Activated T-cell treated with anti-CD3 and anti-CD28 coated beads for 1 hour (primary cell): ENCODE measurements at regions not wholly inside any gene's neighbourhood (a gene's known extent, or its start where the extent isn't known, plus 50 kb on each side); places are given as distances from the start of the nearest gene placed in this dataset.

Experiments used
- DNase-seq: peaks from one replicate; pipeline ENCODE4 v3.0.0-alpha.2; 2020; ENCODE audit warnings: low read depth

DNA sequence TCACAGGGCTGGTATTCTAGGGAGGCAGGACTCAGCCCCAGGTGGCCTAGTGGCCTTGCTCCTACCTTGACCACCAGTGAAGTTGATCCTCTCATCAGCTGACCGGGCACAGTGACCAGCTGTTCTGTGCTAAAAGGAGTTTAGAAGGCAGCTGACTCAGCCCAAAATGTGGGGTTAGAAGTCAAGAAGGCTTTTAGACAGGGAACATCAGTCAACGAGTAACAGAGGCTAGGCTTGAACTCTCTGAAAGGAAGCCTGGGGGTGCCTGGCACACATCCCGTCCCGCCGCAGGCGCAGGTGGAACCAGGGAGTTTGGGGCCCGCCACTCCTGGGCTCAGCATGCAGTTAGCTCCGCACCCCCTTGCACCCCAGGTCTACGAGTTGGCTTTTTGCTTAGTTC lies 114.9 kb upstream of the SLC45A1 start:
- DNase-seq, result no peak

DNA sequence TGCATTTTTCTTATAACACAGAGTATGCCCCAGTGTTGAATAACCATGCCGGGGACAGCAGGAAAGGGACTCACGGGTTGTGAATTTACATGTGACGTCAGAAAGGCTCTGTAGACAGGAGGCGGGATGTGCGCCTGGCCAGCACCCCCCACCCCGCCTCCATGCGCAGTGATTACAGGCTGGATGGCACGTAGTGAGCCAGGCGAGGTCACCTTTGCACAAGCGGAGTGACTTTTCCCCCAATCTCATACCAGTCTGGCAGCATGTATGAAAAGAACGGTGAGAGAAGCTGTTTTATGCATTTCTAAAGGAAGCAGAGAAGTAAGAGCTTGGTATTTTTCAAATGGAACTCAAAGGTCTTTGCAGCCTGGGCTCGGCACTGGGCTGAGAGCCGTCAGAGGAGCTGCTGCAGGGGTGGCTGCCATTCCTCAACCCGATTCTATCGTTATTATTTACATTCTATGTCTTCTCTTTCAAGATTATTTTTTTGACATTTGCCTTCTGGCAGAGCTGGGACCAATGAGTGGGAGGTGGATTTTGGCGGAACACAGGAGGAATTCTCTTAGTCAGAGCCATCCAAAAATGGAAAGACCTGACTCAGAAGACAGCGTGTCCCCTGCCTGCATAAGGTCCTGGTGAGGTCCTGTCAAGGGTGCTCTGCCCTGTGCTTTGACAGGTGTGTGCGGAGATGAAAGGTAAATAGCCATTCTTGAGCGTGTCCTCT lies 115.6 kb upstream of the SLC45A1 start:
- no peak for DNase-seq

DNA sequence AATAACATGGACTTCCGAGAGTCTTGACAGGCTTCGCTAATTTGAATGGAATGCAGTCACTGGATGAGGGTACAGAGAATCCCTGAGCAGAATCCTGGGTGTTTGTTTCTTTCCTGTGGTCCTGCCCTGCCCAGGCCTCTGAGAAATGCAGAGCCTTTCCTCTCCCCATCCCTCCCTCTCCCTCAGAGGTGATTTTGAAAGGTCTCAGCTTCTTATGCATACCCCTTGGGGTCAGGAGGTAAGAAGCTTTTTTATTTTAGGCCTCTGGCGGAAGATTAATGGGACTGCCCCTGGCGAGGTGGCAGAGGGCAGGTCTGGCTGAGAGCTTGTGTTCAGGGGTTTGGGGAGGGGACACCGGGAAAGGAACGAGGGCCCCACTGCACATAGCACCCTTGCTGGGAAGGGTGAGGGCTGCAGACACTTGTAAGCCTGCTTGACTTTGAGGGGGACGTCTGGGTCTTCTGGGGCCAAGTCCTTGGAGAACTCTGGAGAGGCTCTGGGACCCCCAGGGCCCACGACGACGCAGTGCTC lies 116.5 kb upstream of the SLC45A1 start:
- DNase-seq, result no peak

DNA sequence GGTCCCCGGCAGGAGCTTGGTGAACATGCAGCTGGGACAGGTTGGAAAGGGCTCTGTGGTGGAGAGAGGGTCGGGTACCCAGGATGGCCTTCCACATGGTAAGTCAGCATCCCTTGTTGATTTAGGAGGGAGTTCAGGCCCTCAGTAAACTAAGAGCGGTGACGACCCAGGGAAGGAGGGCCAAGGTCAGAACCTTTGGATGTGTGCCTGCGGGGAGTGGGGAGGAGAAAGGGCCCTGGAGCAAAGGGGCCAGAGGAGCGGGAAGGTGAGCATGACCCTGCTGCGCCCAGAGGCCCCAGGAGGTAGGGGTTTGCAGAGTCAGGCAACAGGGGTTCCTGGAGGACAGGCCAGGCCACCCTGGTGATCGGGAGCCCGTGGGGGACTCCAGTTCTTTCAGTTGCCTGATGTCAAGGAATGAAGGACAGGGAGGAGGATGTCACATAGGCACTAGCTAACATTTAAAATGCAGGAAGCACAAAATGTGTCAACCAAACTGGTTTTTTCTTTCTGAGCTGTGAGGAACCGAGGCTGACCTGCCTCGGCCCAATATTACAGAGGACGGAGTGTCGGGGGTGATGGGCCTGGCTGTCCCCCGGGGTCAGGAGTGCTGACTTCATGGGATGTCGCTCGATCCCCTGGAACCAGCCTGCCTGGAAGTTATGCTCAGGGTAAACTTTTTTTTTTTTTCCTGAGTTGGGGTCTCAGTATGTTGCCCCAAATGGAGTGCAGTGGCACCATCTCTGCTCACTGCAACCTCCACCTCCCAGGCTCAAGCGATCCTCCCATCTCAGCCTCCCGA lies 117.4 kb upstream of the SLC45A1 start:
- no peak for DNase-seq

DNA sequence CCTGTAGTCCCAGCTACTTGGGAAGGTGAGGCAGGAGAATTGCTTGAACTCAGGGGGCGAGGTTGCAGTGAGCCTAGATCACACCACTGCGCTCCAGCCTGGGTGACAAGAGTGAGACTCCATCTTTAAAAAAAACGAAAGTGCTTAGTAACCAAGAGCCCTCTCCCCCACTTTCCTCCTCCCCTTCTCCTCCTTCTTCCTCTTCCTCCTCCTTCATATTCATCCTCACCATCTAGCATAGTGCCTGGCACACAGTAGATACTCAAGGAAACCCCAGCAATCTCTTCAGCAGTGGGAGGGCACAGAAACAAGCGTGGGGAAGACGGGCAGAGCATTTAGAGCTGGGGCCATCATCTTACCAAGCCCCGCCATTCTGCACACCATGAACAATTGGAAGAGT lies 119.4 kb upstream of the SLC45A1 start:
- no peak for DNase-seq

DNA sequence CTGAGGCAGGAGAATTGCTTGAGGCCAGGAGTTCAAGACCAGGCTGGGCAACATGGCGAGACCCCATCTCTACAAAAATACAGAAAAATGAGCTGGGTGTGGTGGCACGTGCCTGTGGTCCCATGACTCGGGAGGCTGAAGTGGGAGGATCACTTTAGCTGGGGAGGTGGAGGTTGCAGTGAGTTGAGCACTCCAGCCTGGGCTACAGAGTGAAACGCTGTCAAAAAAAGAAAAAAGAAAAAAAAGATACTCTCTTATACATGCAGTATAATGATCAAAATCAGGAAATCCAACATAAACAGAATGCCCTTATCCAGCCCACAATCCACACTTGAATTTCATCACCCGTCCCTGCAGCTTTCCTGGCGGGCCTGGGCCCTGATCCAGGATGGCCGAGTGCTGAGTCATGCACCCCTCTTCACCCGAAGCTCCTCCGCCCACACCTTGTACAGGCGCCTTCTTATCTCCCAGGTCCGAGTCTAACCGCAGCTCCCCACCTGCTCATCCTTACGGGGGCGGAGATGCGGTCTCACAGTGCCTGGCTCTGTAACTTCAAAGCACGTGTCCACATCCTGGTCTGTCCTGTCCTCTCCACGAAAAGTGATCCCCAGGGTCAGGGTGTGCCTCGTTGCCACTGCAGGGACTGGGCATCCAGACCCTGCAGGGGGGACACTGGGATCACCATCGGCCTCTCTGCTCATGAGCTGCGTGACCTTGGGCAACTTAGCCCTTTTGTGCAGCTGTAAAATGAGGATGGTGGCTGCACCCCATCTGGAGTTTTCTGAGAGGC lies 120.2 kb upstream of the SLC45A1 start:
- DNase-seq, result no peak

DNA sequence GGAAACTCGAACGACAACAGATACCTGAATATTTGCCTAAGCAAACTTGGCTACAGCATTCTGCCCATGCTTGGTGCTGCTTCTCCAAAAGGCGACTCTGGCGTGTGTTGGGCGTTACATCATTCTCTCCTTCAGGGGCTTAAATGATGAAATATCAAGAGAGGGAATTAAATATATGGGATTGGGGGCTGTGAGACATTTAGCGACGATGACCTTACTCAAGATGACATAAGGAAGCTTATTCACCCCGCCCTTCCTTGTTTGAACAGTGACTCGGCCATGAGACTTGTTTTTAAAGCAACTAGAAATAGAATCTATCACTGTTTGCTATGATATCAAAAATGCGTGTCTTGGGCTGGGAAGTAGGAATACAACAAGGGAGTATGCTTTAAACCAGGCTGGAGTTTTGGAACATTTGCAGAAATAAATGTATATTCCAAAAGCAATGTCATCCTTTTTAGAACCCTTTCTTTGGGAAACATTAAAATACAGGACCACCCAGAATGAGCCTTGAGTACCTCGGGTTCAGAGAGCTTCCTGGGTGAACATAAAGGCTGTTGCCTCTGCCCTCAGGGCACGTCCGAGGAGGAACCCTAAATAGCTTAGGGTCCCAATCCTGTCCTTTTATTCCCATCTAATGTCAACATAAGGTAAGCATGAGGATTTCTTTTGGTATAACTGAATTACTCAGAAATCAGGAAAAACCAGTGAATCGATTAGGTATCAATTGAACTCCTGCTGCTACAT lies 123.3 kb upstream of the SLC45A1 start:
- DNase-seq, result no peak

DNA sequence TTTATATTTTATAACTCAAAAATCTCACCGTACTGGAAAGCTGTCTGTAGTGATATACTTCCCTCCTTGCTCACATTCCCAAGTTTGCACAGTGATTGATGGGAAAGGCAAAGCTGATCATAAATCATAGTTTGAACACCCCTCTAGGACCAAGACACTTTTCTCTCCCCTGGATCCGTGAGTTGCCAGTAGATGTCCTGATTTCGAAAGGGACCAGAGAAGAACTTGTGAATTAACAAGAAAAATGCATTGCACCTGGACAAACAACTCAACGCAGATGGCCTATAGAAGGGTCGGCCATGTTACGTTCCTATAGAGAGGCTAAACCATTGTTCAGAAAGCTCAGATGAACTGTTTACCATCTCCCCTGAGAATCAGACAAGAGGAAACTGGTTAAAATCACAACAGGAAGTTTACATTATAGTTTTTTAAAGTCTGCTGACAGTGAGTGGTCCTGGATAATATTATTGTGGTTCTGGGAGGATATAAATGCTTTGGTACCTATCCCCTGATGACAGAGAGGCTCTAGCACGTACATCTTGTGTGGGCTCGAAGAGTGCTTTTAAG lies 124.0 kb upstream of the SLC45A1 start:
- DNase-seq, result no peak

DNA sequence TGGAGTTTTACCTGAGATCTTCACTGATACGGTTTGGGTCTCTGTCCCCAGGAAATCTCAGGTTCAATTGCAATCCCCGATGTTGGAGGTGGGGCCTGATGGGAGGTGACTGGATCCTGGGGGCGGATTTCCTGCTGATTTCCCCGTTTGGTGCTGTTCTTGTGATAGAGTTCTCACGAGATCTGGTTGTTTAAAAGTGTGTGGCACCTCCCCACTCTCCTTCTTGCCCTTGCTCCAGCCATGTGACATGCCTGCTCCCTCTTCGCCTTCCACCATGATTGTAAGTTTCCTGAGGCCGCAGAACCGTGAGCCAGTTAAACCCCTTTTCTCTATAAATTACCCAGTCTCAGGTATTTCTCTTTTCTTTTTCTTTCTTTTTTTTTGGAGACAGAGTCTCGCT lies 126.4 kb upstream of the SLC45A1 start:
- no peak for DNase-seq

DNA sequence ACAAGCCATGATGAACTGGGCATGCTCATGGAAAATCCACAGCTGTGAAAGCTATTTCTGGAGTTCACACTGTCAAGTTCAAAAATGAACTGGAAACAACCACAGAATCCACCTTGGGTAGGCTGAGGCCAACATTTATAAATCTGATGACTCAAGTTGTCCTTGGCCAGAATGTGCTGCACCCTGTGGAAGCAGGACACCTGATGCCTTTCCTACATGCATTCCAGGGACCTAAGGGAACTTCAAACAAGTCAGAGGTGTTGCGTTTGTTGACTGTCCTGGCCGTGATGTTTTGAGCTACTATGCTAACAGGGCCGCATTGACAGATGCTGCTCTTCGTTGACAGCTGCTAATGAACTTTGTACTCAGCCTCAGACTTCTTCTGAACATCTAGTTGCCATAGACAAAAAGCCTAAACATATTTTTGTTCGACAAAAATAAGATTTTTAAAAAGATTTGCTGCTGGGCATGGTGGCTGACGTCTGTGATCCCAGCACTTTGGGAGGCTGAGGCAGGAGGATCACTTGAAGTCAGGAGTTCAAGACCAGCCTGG lies 127.9 kb upstream of the SLC45A1 start:
- no peak for DNase-seq

DNA sequence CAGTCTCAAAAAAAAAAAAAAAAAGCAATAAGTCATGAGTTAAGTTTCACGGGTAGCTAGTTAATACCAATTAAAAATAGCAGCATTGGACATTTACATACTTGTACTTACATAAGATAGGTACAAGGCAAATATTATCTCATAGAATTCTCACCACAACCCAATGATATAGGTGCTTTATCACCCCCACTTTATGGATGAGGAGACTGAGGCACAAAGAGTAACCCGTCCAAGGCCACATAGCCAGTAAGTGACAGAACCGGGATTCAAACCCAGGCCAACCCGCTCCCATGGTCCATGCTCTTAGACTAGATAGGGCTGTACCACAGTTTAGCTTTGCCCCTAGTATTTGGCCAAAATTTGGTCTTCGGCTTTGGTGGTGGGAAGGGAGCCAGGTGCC lies 132.5 kb upstream of the SLC45A1 start:
- no peak for DNase-seq

DNA sequence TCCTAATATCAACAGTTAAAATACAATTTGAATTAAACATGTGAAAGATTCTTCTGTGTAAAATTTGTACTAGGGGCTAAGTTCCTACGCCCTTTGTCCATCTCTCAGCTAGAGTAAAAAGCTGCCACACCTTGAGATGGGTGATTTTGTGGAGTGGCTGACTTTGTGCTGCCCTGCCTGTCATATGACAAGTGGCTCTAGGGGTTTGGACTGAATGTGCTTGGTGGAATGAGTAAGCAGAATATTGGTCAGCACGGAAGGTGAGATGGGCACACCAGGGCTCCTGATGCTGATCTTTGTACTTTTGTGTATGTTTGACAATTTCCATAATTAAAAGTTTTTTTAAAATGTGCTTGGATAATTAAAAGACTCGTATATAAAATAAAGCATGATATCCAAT lies 133.6 kb upstream of the SLC45A1 start:
- DNase-seq, result no peak

DNA sequence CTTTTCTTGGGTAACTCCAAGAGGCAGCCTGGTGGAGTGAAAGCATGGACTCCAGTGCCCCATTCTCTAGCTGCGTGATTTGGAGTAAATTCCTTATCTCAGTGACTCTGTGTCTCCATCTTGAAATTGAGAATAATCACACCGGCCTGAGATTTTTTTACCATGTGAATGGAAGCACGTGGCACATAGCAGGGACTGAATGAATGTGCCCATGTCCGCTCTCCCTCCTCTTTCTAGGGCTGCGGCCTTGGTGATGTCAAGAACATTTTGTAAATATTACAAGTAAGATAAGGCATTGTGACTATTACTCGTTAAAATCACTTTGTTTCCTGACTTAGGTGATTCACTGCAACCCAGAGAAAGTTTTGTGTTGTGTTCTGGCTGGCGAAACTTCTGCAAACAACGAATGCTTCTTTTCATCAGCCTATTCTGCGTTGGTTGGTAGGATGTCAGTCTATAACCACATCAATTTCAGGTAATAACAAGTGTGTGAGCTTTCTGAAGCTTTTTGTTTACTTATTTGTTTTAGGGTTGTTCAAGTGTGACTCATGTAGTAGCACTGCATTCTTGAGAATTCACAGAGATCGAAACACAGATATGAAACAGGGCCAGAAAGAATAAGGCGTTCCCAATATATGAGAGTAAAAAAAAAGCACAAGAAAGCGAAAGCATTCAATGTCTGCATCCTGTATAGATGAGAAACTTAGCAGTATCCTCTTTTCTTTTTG lies 135.7 kb upstream of the SLC45A1 start:
- DNase-seq, result no peak

DNA sequence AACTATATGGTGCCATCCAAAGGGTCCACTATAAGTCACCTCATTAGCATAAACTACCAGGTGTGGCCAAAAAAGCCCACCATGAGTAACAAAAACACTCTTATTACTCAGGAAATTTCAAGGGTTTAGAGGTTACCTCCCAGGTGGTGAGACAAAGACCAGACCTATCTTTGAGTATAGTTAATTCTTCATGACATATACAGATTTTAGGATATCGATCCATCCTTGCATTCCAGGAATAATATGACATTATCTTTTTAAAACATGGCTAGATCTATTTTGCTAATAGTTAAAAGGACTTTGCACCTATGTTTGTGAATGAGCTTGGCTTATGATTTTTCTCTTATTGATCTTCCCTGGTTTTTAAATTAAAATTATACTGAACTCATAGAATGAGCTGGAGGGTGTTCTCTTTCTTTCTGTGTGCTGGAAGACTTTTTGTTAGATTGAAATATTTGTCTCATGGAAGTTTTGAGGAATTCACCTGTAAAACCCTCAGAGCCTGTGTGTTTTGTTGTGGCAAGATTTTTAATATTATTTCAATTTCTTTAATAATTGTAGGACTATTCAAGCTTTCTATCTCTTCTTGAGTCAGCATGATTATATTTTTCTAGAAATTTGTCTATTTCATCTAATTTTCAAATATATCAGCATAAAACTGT lies 138.7 kb upstream of the SLC45A1 start:
- DNase-seq, result no peak

DNA sequence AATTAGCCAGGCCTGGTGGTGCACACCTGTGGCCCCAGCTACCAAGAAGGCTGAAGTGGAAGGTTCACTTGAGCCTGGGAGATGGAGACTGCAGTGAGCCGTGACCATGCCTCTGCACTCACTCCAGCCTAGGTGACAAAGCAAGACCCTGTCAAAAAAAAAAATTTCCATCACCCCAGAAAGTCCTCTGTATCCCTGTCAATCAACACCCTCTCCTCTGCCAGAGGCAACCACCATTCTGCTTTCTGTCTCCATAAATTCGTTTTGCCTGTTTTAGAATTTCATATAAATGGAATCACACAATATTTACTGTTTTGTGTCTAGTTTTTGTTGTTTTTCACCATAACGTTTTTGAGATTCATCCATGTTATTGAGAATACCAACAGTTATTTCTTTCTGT lies 141.6 kb upstream of the SLC45A1 start:
- no peak for DNase-seq

DNA sequence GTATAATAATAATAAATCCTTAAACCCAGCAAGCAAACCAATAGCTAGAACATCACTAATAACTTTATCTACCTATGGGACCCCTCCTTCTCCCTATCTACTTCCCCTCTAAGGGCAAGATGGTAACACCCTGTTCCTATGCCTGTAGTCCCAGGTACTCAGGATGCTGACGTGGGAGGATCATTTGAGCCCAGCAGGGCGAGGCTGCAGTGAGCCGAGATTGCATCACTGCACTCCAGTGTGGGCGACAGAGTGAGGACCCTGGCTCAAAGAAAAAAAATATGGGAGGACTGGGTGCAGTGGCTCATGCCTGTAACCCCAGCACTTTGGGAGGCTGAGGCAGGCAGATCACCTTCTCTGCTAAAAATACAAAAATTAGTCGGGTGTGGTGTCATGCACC lies 143.1 kb upstream of the SLC45A1 start:
- no peak for DNase-seq

DNA sequence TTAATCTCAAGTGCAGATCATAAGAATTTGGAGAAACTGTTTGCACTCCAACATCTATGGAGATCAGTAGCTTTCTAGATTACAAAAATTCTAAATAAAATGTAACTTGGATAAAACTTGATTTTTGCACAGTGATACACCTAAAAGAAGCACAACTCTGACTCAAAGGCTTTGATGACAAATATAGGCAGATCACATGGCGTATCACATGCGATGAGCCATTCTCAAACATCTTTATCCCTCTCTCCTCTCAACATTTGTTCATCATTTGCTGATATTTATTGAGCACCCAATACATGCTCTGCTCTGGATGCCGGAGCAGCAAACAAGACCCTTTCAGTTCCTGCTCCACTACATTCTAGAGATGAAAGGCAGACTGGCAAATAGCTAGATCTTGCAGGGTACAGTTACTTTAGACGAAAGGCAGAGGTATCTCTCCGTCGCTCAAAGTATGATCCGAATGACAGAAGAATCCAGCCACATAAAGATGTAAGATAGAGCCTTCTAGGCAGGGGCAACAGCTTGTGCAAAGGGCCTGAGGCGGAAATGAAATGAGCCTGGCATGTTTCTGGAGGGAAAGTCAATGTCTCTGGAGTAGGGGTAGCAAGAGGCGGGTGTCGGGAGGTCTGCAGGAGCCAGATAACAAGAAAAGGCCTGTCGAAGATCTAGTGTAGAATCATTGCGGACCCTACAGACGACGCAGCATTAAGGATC lies 145.8 kb upstream of the ERRFI1 start:
- DNase-seq, result no peak

DNA sequence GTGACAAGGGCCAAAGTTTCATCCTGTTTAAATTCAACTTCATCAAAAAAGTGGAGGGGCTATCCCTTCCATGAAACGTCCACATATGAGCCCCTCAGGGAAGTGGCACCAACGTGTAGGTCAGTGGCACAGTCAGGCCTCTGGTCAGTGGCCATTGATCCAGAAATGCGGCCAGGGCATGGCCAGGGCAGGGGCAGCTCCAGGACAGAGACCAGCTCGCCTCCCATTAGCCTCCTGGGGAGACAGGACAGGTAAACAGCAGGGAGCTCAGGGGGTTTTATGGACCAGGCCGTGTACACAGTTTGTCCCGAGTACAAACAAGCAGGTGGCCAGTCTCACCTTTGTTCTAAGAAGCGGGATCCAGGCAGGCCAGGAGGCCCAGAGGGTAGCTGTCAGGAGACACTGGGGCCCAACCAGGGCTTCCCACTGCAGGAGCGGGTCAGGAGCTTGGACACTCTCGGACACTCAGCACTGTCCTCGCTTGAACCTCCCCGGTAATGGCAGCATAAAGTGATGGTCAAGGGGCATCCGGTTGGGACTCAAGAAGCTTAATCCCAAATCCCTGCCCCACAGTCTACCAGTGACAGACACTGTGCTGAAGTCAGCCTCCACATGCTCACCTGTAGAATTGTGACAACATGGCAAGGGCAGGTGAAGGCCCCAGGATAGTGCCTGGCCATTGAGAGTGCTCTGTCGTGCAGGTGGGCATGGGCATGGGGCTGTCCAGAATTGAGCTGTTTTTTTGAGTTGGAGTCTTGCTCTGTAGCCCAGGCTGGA lies 144.1 kb upstream of the ERRFI1 start:
- no peak for DNase-seq
